Left colon (tissue), 2 donors: ENCODE measurements at regions not wholly inside any gene's neighbourhood (a gene's known extent, or its start where the extent isn't known, plus 50 kb on each side); places are given as distances from the start of the nearest gene placed in this dataset.
"Not testable (repeated sequence)": the region's sequence is repeated elsewhere in the genome, so short reads cannot be mapped to it uniquely, and the experiment has no call there.

ENCODE experiments used
- ATAC-seq: fragments of 200-7000 bp; cut with Tn5 transposase; one replicate; pipeline ENCODE4 v1.9.1; 2020; ENCODE audit warnings: mild to moderate bottlenecking, moderate library complexity
- DNase-seq, 2 donors: peaks; one replicate each; pipeline ENCODE4 v3.0.0-alpha.2; 2020
- intact Hi-C, 2 donors: fragments of 100-400 bp; cut with DNase I in 1 of 2; cut with micrococcal nuclease in 1 of 2; formaldehyde crosslinking; loops; one replicate each; pipeline versions ENCODE4 v1.11.2 to v1.14.0; 2022; cut with DNase I, micrococcal nuclease
- donor health status: DM: no; HTN: no; CAD: no.
- donor health status: DM: yes; HTN: yes; CAD: no.

DNA sequence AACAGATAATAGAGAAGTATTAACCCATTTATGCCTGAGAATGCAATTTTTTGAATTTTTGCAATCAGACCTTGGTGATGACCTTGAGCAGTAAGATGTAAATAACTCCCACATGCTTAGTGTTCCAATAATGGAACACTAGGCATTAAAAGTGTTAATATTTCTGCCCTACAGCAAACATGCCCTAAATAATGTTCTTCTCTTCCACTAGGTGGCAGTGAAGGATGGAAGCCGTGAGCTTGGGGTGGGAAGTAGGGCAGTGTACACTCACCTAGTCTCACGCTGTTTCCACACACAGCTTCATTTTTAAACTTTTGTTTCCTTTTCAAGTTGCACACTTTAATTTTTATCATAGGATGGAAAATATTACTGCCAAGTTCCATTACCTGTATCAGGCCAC lies 613.1 kb upstream of the HS3ST1 start:
- no peak for ATAC-seq
- intact Hi-C loops: no loop called here
- DNase-seq: no peak

DNA sequence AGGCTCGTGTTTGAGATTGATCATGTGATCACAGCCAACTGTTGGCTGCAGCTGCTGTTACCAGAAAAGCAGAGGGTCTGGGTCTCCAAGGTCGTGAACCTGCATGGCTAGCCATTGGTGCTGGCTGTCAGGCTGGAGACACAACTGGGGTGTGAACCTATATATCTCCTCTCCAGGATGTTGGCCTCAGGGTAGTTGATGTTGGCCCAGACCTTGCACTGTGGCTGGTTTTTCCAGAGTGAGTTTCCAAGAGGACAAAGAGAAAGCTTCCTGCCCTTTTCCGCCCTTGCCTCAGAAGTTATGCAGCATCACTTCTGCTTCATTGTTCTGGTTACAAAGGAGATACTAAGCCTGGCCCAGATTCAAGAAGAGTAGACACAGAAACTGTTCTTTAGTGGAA lies 607.8 kb upstream of the HS3ST1 start:
- no peak for ATAC-seq
- intact Hi-C loops: no loop called here
- DNase-seq: no peak

DNA sequence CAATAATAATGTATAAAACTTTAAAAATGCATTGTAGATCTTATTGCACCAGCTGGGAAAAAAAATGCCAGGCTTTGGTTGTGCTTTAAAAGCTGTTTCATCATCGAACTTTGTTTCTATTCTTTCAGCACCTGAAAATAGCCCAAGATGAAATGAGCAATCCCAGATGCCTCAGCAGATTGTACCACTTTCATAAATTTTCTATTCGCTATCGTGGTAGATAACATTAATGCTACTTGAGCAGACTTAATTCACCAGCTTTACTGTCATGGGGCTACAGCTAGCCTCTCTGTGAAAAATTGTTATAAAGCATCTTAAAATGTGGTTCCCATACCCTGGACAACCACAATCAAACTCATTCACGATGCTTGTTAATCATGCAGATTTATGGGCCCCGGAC lies 599.6 kb upstream of the HS3ST1 start:
- intact Hi-C loops: no loop called here
- no peak for ATAC-seq
- no peak for DNase-seq

DNA sequence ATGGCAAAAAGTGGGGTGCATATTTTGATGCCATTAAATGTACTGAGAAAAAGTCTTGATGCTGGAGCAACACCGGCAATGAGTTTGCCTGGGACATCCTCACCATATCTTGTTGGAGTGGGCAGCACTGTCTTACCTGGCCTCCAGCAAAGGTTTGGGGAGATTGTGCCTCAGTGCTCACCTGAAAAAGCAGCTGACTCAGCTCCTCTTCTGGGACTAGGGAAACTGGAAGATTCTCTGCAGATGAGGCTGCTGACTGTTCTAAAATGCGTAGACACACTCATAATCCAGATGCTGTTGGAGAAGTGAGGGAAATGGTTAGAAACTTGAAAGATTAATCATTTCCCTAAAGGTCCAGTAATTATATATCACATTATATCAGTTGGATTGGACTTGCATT lies 593.7 kb upstream of the HS3ST1 start:
- intact Hi-C loops: no loop called here
- no peak for DNase-seq
- ATAC-seq: no peak

DNA sequence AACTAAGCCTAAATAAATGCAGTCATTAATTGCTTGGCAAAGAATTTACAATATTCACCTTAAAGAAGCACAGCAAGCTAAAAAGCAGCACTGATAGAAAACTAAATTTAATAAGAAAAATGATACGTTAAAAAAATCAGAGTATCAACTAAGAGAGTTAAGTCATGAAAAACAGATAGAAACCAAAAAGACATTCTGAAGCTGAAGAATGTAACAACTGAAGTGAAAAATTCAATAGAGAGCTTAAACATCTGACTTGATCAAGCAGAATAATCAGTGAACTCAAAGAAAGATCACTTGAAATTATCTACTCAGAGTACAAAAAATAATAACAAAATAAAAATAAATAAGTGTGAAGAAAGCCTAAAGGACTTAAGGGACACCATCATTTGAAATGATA lies 588.0 kb upstream of the HS3ST1 start:
- intact Hi-C loops: no loop called here
- ATAC-seq (no peak), DNase-seq (no peak)

DNA sequence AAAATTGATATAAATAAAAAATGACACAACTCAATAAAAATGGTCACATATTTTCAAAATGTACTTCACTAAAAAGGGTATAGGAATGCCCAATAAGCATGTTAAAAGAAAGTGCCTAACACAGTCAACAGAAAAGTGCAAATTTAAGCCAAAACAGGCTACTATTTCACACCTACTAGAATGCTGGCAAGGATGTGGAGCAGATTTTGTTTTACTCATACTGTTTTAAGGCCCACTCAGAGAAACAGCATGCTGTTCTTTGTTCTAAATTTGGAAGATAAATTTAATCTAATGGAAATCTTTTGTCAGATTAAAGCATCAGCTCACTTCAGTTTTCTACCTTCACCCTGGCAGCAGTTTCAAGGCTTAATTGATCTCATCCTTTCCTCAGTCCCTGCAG lies 576.8 kb upstream of the HS3ST1 start:
- ATAC-seq (no peak), DNase-seq (no peak)
- intact Hi-C loops: no loop called here

DNA sequence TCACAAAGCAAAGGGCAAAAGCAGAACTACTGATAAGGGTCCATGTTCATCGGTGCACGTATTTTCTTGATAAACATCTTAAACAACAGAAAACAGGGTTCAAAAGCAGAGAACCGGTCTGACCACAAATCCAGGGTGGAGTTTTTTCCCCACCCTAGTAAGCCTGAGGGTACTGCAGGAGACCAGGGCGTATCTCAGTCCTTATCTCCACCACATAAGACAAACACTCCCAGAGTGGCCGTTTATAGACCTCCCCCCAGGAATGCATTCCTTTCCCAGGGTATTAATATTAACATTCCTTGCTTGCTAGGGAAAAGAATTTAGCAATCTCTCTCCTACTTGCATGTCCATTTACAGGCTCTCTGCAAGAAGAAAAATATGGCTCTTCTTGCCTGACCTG lies 567.9 kb upstream of the HS3ST1 start:
- intact Hi-C loops: not testable (repeated sequence)

DNA sequence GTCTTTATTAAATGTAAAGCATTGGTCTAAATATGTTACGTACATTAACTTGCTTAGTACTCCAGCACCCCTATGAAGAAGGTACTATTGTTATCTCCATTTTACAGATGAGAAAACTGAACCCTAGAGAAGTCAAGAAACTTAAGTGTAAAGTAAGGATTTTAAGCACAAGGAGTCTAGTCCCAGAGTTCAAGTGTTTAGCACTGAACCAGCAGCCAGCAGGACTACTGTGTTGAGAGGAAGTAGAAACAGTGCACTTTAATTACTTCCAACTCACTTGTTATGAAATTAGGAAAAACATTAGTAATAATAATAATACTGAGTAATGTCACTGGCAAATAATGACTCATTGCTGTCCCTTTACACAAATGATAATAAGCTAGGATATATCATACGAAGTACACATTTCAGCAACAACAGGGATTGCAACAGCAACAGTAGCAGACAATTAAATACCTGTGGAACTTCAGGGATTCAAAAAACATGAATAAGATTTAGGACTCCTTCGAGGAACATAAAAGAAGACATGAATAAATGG lies 548.1 kb upstream of the HS3ST1 start:
- DNase-seq: no peak
- intact Hi-C loops: no loop called here
- ATAC-seq: no peak

More for the DNA sequence above, 567.9 kb upstream of the HS3ST1 start:
- ATAC-seq, DNase-seq: not testable (repeated sequence)

DNA sequence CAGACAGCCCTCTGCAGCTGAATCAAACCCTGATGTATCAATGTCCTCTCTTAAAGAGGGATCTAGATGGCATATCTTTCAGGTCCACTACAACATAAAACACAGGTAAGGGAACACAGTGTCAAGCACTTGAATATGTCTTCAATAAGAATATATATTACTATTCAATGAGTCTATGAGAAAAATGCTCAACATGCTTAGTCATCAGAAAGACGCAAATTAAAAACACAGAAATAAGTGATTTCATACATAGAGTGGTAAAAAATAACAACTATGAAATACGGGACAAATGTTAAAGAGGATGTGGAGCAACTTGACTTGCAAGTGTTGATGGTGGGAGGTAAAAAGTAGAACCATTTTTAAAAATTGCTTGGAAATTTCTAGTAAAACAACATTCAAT lies 544.6 kb upstream of the HS3ST1 start:
- intact Hi-C loops: no loop called here
- DNase-seq: no peak
- ATAC-seq: no peak

DNA sequence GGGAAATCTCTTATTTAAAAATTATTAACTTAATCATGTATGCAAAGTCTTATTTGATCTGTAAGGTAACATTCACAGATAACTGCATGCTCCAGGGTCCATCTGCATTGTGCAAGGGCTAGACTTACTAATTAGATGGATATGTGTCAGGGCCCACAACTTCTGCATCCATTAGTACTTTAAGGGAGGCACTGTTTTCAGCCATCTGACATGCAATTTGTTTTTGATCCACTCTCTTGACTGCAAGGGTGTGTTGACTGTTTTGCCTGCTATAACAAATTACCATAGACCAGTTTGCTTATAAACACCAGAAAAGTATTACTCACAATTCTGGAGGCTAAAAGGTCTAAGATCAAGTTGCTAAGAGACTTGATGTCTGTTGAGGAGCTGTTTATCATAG lies 542.1 kb upstream of the HS3ST1 start:
- no peak for DNase-seq
- ATAC-seq: no peak
- intact Hi-C loops: no loop called here

DNA sequence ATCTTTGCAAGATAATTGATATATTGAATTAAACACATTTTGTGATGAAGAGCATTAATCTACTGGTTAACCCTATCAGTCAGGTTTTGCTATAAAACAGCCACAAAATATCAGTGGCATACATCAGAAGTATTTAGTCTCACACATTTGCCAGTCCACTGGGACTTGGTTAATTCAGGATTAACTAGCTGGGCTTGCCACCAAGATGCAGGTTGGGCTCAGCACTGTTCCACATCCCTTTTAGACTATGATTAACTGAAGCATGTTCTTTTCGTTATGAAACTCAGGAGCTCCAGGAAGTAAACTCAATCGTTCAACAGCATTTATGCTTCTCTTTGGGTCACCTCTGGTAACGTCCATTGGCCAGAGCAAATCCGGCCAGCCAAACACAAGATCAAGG lies 538.1 kb upstream of the HS3ST1 start:
- intact Hi-C loops: no loop called here
- no peak for ATAC-seq
- no peak for DNase-seq

DNA sequence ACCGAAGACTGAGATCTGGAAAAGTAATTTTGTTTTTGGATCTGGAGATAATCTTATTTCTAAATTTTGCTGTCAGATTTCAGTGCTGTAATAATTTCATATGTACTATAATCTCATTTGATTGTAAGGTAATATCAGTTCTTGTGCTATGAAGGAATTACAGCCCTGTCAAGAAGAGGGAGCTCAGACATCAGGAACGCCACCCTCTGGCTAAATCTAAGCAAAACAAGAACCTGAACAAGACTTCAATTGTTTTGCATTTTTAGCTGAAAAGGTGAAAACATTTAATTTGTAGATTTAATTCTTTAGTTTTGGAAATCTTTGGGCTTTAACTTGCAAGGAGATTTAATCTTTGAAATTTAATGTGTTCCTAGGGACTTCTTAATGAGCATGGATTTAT lies 525.4 kb upstream of the HS3ST1 start:
- intact Hi-C loops: no loop called here
- DNase-seq (peak in 1 of 2 donors; percentile 7), ATAC-seq (peak; percentile 79)

DNA sequence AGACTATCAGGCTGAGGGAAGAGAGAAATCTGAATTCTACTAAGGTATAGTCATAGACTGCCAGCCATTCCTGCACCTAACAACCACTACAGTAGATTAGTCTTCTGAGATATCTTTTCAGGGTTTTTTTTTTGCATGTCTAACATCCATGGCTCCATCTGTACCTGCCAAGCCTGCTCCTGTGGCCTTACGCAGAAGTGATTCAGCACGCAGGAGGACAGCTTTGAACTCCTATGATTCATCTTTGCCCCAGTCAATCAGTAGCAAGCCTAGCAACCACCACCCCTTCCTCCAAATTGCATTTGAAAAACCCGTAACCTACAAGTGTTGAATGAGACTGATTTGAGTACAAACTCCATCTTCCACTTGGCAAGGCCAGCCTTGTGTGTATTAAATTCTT lies 520.7 kb upstream of the HS3ST1 start:
- intact Hi-C loops: no loop called here
- no peak for ATAC-seq
- no peak for DNase-seq

DNA sequence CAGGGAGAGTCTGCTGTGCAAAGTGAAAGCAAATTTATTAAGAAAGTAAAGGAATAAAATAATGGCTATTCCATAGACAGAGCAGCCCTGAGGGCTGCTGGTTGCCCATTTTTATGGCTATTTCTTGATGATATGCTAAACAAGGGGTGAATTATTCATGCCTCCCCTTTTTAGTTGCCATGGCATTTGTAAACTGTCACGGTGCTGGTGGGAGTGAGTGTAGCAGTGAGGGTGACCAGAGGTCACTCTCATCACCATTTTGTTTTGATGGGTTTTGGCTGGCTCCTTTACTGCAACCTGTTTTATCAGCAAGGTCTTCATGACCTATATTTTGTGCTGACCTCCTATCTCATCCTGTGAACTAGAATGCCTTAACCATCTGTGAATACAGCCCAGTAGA lies 518.9 kb upstream of the HS3ST1 start:
- not testable (repeated sequence) for ATAC-seq

DNA sequence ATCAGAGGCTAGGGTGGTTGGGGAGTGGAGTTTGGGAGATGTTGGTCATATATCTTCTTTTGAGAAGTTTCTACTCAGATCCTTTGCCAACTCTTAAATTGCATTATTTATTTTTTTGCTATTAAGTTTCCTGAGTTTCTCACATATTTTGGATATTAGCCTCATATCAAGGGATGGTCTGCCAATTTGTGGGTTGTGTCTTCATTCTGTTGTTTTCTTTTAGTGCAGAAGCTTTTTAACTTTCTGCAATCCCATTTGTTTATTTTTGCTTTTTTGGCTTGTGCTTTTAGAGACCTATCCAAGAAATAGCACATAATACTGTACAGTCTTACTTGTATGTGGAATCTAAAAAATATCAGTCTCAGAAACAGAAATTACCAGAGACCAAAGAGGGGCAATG lies 509.2 kb upstream of the HS3ST1 start:
- intact Hi-C loops: no loop called here
- DNase-seq (no peak), ATAC-seq (no peak)

More for the DNA sequence above, 518.9 kb upstream of the HS3ST1 start:
- DNase-seq, intact Hi-C loops: not testable (repeated sequence)

DNA sequence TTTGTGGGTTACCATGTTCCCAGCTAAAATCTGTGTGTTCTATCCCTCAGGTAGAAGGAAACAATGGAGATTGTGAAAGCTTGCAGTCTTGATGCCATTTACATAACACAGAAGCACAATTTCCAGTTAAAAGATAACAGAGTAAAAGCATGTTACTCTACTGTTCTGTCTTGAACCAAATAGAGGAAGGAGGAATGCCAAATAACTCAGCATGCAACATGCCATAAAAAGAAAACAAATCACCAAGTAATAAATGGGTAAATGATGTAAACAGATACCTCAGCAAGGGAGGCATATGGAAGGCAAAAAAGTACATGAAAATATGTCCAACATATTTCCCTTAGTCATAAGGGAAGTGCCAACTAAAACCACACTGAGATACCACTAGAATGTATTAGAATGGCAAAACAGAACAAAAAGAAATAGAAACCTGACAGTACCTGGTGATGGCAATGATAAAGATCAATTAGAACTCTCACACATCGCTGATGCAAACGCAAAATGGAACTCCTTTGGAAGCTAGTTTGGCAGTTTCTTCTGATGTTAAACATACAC lies 502.6 kb upstream of the HS3ST1 start:
- ATAC-seq: no peak
- no peak for DNase-seq
- intact Hi-C loops: no loop called here

DNA sequence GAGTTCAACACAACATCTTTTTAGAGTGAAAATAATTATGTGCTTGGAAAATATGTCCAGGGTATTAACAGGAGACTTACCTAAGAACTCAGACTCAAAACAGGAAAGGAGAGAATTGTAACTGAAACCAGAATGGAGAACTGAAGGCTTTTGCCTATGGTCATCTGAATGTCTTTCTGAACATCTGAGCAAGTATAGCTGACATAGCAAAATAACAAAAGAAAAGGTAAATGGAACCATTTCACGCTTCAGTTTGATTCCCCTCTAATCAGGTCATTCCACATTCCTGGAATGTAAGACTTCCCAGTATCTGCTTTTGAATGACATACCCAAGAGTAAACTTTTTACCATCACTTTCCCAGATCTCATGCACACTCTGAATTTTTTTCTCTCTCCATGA lies 500.4 kb upstream of the HS3ST1 start:
- DNase-seq (no peak), ATAC-seq (no peak)
- intact Hi-C loops: no loop called here

DNA sequence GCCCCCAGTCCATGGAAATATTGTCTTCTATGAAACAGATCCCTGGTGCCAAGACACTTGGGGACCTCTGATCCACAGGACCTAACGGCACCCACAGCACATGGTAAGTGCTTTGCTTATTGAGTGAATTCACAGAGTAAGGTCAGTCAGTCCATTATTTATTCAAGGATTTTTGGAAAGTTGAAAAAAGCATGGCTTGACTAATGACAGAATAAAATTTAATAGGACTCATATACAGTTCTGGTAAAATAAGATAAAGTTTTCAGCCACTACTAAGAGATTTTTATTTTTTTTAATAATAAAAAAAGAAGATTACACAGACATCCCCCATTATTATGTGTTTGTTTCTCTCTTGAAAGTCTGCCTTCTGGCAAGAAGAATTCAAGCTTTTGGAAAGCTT lies 490.6 kb upstream of the HS3ST1 start:
- intact Hi-C loops: no loop called here
- DNase-seq (no peak), ATAC-seq (no peak)

DNA sequence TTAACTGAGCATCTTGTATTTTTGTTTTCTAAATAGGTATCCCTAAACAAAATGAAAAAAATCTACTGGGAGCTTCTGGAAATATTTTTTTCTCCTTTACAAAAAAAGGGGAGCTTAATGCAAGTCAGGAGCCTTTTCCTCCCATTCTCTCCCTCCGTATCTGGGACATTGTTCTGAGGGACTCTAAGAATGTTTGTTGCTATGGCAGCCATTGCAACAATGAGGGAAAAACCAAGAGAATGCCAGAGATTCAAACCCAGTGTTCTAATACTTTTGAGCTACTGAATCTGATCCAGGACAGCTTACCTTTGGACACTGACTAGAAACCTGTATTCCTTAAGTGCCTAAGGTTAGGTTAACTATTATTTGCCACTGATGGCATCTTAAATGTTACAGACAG lies 485.7 kb upstream of the HS3ST1 start:
- no peak for ATAC-seq
- no peak for DNase-seq
- intact Hi-C loops: no loop called here

DNA sequence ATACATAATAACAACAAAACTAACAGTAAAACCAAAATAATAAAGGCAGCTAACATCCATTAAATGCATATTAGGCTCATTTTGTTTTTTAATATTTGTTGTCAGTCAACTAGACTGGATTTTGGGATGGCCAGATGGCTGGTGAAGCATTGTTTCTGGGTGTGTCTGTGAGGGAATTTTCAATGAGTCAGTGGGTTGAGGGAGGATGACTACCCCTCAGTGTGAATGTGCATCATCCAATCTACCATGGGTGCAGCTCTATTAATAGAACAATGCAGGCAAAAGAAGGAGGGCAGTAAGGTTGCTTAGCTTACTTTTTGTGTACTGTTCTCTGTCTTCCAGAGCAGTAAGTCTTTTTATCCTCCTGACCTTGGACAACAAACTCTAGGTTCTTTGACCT lies 484.2 kb upstream of the HS3ST1 start:
- no peak for DNase-seq
- no peak for ATAC-seq
- intact Hi-C loops: no loop called here

DNA sequence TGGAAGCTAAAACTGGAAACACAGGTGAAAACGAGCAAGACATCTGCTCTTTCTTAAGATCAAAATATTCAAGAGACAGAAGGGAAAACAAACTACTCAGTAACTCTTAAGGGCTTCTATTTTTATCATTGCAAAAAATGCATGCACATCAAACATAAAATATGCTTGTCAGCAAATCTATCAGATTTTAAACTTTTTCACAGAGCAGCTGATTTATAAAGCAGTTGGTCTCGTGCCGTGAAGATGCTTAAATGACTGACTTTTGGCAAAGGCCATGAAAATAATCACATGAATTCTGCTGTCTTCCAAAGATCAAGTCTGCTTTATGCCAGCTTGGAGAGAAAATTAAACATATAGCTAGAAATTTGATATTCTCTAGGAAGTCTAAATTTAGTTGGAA lies 482.1 kb upstream of the HS3ST1 start:
- intact Hi-C loops: no loop called here
- DNase-seq: no peak
- no peak for ATAC-seq

DNA sequence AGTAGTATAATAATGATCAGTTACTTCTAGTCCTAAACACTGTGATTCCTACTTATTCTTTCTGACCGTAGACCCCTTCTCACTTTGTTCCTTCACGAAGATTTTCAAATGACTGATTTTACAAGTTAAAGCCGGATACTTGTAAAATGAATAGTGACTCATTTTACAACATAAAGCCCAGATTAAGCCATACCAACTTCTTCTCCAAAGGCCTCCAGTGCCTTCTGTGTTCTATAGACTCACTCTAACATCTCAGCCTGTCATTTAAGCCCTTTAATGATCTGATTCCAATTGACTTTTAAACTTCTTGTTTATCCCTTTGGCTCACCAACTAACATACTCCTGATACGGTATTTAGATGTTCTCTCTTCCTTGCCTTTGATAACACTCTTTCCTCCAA lies 480.0 kb upstream of the HS3ST1 start:
- no peak for DNase-seq
- no peak for ATAC-seq
- intact Hi-C loops: no loop called here
